Endodermal cell (in vitro differentiated cells): ENCODE measurements at regions not wholly inside any gene's neighbourhood (a gene's known extent, or its start where the extent isn't known, plus 50 kb on each side); places are given as distances from the start of the nearest gene placed in this dataset.

Source experiments
- DNase-seq: peaks from one replicate; pipeline ENCODE4 v3.0.0-alpha.2; 2017
- H3K27ac ChIP-seq: 2 replicates; pipeline ENCODE4 v1.5.1; 2013; ENCODE audit warnings: mild to moderate bottlenecking, low read depth, low read length, moderate library complexity
- H3K27me3 ChIP-seq: 2 replicates; pipeline ENCODE4 v1.6.1; 2013; ENCODE audit warnings: mild to moderate bottlenecking, low read length, moderate library complexity; ENCODE audit not compliant: insufficient read depth, control insufficient read depth, poor library complexity, severe bottlenecking
- H3K36me3 ChIP-seq: 2 replicates; pipeline ENCODE4 v1.7.0; 2013; ENCODE audit warnings: mild to moderate bottlenecking, low read length, moderate library complexity; ENCODE audit not compliant: control insufficient read depth, insufficient read depth
- H3K4me1 ChIP-seq: one replicate; pipeline ENCODE4 v1.7.0; 2013; ENCODE audit warnings: low read length; ENCODE audit not compliant: control insufficient read depth, insufficient read depth
- H3K4me3 ChIP-seq: 2 replicates; pipeline ENCODE4 v1.5.1; 2013; ENCODE audit warnings: mild to moderate bottlenecking, low read length, moderate library complexity
- H3K9ac ChIP-seq: 2 replicates; pipeline ENCODE4 v1.6.1; 2013; ENCODE audit warnings: mild to moderate bottlenecking, low read length, moderate library complexity; ENCODE audit not compliant: poor library complexity, severe bottlenecking; ENCODE audit errors: extremely low read depth
- H3K9me3 ChIP-seq: 2 replicates; pipeline ENCODE4 v1.6.1; 2013; ENCODE audit warnings: mild to moderate bottlenecking, low read length, moderate library complexity; ENCODE audit not compliant: control insufficient read depth
- H3K27ac Mint-ChIP-seq: 2 replicates; pipeline ENCODE4 v1.8.0; 2020; ENCODE audit warnings: mixed read lengths
- H3K27me3 Mint-ChIP-seq: 2 replicates; pipeline ENCODE4 v1.8.0; 2021; ENCODE audit warnings: mild to moderate bottlenecking, mixed read lengths; ENCODE audit not compliant: insufficient read depth
- H3K36me3 Mint-ChIP-seq: 2 replicates; pipeline ENCODE4 v1.8.0; 2020; ENCODE audit warnings: low read depth, mixed read lengths
- H3K4me1 Mint-ChIP-seq: 2 replicates; pipeline ENCODE4 v1.8.0; 2020; ENCODE audit warnings: mixed read lengths
- H3K4me3 Mint-ChIP-seq: 2 replicates; pipeline ENCODE4 v1.8.0; 2020; ENCODE audit warnings: mild to moderate bottlenecking, moderate library complexity, mixed read lengths
- H3K9me3 Mint-ChIP-seq: 2 replicates; pipeline ENCODE4 v1.8.0; 2020; ENCODE audit warnings: mild to moderate bottlenecking, mixed read lengths
- CTCF ChIP-seq: fragments of 200-600 bp; sonication (generic); conservative IDR thresholded peaks from 2 replicates; pipeline ENCODE4 v1.5.0; 2021; ENCODE audit warnings: antibody characterized with exemption, mild to moderate bottlenecking
- WGBS, 2 experiments: methylation state at CpG; one replicate each; pipeline versions ENCODE4 v1.1.5 to v1.1.7; 2013; ENCODE audit warnings: missing lambda C conversion rate in 2 of 2, mixed read lengths in 1 of 2; ENCODE audit not compliant: insufficient coverage in 1 of 2, insufficient read length in 1 of 2; 5-methylcytosine and 5-hydroxymethylcytosine counted together

GRCh38 chr17:34781071-34781470 lies 180.2 kb downstream of the CCT6B start:
- no peak for DNase-seq
- Mint-ChIP-seq H3K4me1 (peaks cover 28% of the 10 kb centered on the region), H3K27me3 (peaks cover 5% of the 10 kb centered on the region), H3K27ac (no peak overlapping the region), H3K9me3 (no peaks in the 10 kb centered on the region), H3K36me3 (no peaks in the 10 kb centered on the region), H3K4me3 (no peak overlapping the region)
- Histone ChIP-seq H3K9me3 (peaks cover 5% of the 10 kb centered on the region), H3K27ac (no peak overlapping the region), H3K4me1 (no peaks in the 10 kb centered on the region), H3K27me3 (no peaks in the 10 kb centered on the region), H3K36me3 (no peaks in the 10 kb centered on the region), H3K9ac (no peak overlapping the region), H3K4me3 (no peak overlapping the region)
- 92% methylated on average over 3 of the region's 3 CpGs; no CpG with 5 or more reads in 1 of the 2 experiments for WGBS, 2 experiments
- TF ChIP-seq CTCF, result no peak

GRCh38 chr17:34780438-34780837 lies 180.8 kb downstream of the CCT6B start:
- Histone ChIP-seq H3K27ac (no peak overlapping the region), H3K9ac (no peak overlapping the region), H3K4me1 (no peaks in the 10 kb centered on the region), H3K27me3 (no peaks in the 10 kb centered on the region), H3K4me3 (no peak overlapping the region), H3K36me3 (no peaks in the 10 kb centered on the region), H3K9me3 (peaks cover 5% of the 10 kb centered on the region)
- H3K36me3 Mint-ChIP-seq, result no peaks in the 10 kb centered on the region
- H3K9me3 Mint-ChIP-seq, result no peaks in the 10 kb centered on the region
- H3K4me1 Mint-ChIP-seq, result peaks cover 28% of the 10 kb centered on the region
- H3K27me3 Mint-ChIP-seq, result peaks cover 5% of the 10 kb centered on the region
- WGBS, 2 experiments, result 95 to 100% methylated on average over 1 to 3 of the region's 3 CpGs
- DNase-seq, result no peak
- no peak for TF ChIP-seq CTCF
- no peak overlapping the region for H3K4me3 Mint-ChIP-seq
- H3K27ac Mint-ChIP-seq, result no peak overlapping the region

GRCh38 chr17:34776456-34777443 lies 184.5 kb downstream of the CCT6B start:
- Histone ChIP-seq H3K9ac (no peak overlapping the region), H3K36me3 (no peaks in the 10 kb centered on the region), H3K9me3 (peaks cover 5% of the 10 kb centered on the region), H3K27me3 (peaks cover 7% of the 10 kb centered on the region), H3K4me1 (no peaks in the 10 kb centered on the region), H3K4me3 (no peak overlapping the region), H3K27ac (peak overlapping the region; percentile 57)
- H3K36me3 Mint-ChIP-seq, result no peaks in the 10 kb centered on the region
- WGBS, 2 experiments, result 89 to 93% methylated on average over 11 to 17 of the region's 17 CpGs
- peaks cover 5% of the 10 kb centered on the region for H3K27me3 Mint-ChIP-seq
- DNase-seq, result no peak
- no peak overlapping the region for H3K4me3 Mint-ChIP-seq
- peaks cover 13% of the 10 kb centered on the region for H3K4me1 Mint-ChIP-seq
- H3K27ac Mint-ChIP-seq, result no peak overlapping the region
- no peak for TF ChIP-seq CTCF
- no peaks in the 10 kb centered on the region for H3K9me3 Mint-ChIP-seq
